ENCODE measurements at regions not wholly inside any gene's neighbourhood (a gene's known extent, or its start where the extent isn't known, plus 50 kb on each side); places are given as distances from the start of the nearest gene placed in this dataset.

GRCh38 chr7:131242123-131242650 is 85.5 kb upstream of the MKLN1 start:
- DNase-seq, result no peak

DNA sequence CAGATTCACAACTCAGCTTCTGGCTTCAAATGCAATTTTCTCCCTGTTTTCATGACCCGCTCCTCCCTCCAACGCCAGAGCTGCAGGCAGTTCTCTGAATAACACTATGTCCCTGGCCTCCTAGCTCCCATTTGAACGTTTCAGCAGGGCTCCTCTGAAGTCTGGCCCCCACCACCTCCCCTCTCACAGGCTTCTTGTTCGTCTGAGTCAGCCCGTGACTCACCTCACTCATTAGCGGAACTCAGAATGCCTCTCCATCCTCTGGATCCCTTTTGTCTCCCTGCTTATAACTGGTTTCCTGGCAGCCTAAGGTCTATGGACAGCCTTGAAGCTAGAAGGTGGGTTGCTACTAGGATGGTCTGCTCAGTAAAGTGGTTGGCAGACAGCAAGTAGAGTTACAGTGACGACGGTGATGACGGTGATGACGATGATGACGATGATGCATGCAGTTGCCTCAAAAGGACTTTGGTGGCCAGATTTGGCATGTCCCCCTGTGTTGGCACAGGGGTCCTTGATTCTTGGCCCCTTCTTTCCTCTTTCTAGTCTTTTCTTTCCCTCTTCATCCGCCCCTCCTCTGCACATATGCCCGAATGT is 83.3 kb upstream of the MKLN1 start:
- DNase-seq, result no peak

- no peak for DNase-seq
Measured at GRCh38 chr7:131249003-131249402, 78.7 kb upstream of the MKLN1 start.

- no peak for DNase-seq
Measured at GRCh38 chr7:131249483-131249882, 78.2 kb upstream of the MKLN1 start.

- DNase-seq, result no peak
Measured at GRCh38 chr7:131250331-131250730, 77.3 kb upstream of the MKLN1 start.

GRCh38 chr7:131251371-131251770 is 76.3 kb upstream of the MKLN1 start:
- DNase-seq, result no peak

GRCh38 chr7:131252976-131253375 is 74.7 kb upstream of the MKLN1 start:
- DNase-seq, result no peak

DNA sequence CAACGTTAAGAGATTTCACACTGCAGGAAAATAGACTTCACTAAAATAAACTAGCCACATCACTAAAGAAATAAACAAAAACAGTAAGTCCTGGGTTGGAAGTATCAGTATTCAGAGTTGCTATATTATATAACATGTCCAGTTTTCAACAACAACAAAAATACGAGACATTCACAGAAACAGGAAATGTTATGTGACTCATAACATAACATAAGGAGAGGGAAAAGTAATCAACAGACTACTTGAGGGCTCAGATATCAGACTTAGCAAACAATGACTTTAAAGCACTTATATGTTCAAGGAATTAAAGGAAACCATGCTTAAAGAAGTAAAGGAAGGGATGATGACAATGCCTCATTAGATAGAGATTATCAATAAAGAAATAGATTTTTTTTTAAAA is 73.5 kb upstream of the MKLN1 start:
- no peak for DNase-seq

DNA sequence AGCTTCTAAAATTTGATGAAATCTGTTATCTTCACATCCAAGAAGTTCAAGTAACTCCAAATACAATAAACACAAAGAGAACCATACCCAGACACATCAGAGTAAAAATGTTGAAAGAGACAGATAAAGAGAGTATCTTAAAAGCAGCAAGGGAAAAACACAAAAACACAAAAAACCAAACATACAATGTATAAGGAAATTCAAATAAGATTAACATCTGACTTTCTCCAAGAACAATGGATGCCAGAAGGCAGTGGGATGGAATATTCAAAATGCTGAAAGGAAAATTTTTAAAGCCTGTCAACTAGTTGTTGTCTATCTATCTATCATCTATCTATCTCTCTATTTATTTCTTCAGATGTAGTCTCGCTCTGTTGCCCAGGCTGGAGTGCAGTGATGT is 72.4 kb upstream of the MKLN1 start:
- no peak for DNase-seq

DNA sequence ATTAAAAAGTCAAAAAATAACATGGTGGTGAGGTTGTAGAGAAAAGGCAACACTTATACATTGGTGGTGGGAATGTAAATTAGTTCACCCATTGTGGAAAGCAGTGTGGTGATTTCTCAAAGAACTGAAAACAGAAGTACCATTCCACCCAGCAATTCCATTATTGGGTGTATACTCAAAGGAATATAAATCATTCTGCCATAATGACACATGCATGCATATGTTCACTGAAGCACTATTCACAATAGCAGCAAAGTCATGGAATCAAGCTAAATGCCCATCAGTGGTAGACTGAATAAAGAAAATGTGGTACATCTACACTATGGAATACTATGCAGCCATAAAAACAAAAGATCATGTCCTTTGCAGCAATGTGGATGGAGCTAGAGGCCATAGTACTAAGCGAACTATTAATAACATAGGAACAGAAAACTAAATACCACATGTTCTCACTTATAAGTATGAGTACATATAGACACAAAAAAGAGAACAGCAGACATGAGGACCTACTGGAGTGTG is 66.1 kb upstream of the MKLN1 start:
- no peak for DNase-seq

DNA sequence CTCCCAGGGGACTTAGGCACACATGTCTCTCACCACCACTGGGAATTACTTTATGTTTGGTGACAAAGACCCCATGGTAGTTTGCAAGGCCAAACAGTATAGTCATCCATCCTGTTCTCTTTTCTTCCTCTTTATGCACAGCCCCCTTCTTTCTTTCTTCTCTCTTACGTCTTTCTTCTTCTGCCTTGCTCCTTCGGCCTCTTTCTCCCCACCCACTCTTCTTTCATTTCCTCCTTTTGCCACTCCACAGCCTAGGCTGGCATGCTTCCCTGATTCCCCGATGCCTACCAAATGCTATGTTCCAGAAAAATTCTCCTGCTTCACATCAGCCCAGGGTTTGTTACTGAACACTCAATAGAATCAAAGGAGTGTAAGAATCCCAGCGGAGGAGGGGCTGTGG is 62.4 kb upstream of the MKLN1 start:
- DNase-seq, result no peak

DNA sequence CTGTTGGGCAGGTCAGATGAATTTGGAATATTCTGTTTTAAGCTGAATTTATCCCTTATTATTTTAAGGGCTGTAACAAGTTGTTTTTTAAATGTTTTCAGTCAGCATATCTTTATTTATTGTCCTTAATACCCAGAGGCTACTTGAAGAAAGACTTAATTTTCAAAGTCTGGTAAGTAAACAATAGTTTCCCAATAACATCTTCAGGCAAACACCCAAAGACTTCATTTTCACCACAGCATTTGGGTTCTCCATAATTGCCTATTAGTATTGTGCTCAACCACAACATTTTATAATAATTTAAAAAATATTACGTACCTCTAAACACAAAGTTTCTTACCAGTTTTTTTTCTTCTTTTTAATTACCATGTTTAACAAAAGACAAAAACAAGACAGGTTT is 60.0 kb upstream of the MKLN1 start:
- no peak for DNase-seq

GRCh38 chr7:131268906-131269305 is 58.8 kb upstream of the MKLN1 start:
- no peak for DNase-seq

DNA sequence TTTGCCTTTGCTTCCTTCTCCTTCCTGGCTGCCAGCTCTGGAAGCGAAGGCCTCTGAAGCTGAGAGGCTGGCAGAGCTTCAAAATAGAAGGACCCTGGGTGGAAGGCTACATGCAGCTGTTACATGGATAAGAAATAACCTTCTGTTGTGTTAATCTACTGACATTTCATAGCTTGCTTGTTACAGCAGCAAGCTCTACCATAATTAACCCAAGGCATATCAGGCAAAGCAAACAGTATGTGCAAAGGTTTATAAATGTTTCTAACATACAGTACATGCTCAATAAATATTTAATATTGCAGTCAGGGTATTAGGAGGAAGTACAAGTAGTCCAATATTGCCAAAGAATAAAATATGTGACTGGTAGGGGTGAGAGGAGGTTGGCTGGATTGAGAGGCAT is 55.6 kb upstream of the MKLN1 start:
- DNase-seq, result no peak

- no peak for DNase-seq
Measured at GRCh38 chr7:131274986-131275385, 52.7 kb upstream of the MKLN1 start.

DNA sequence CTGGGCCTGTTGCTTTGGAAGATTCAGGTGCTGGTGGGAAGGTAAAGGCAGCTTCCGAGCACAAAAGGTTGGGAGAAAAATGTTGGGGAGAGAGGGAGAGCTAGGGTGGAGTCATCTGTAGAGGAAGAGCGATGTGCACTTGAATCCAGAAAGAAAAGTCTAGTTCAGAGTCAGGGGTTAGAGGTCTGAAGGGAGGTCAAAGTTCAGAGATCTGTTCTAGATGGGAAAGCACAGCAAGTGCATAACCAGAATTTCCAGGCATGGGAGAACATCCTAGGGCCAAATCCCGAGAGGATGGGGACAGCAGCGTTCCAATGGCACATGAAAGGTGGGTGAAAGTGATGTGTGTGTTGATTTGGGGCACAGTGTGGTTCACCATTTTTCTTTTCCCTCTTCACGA is 51.5 kb upstream of the MKLN1 start:
- no peak for DNase-seq

DNA sequence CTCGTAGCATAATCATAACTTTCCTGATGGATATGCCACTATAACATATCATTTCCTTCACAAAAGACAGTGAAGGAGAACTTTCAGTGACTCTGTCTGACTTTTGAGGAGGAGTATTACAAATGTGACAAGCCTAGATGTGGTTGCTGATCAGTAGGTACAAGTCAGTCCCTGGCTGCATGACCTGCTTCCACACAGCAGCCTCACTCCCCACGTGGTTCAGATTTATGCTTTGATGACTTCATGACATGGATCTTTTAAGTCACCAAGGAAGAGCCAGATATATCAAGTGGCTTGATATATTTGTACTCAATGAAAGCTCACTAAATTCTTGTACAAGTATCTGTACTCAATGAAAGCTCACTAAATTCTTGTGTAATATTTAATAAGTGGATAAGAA is 50.9 kb upstream of the MKLN1 start:
- DNase-seq, result no peak

Measured in activated CD4-positive, alpha-beta T cell treated with anti-CD3 and anti-CD28 coated beads for 1 hour (primary cell).